ENCODE measurements at regions not wholly inside any gene's neighbourhood (a gene's known extent, or its start where the extent isn't known, plus 50 kb on each side); places are given as distances from the start of the nearest gene placed in this dataset.
A peak's percentile ranks its signal among the peaks of the same experiment; 100 is the strongest.

GRCh38 chr22:27456696-27457503, 344.7 kb downstream of the MN1 start:
- Mint-ChIP-seq H3K27ac (no peak overlapping the region), H3K36me3 (no peaks in the 10 kb centered on the region), H3K27me3 (peaks cover 8 to 18% (median 11%) of the 10 kb centered on the region in 3 donors), H3K9me3 (peaks cover 0 to 9% (median 2%) of the 10 kb centered on the region in 7 donors), H3K4me3 (no peak overlapping the region), H3K4me1 (no peaks in the 10 kb centered on the region)
- no peak for ATAC-seq (ENCODE audit: low read depth in 2 of 2)
- DNase-seq, result no peak

GRCh38 chr22:27459999-27460398, 341.6 kb downstream of the MN1 start:
- H3K36me3 Mint-ChIP-seq, result no peaks in the 10 kb centered on the region
- no peak for DNase-seq
- peak overlapping the region in 1 of 6 donors; percentile 48 for H3K27ac Mint-ChIP-seq
- H3K27me3 Mint-ChIP-seq, result peaks cover 9 to 20% (median 14%) of the 10 kb centered on the region in 3 donors
- peaks cover 0 to 5% (median 2%) of the 10 kb centered on the region in 7 donors for H3K9me3 Mint-ChIP-seq
- peak overlapping the region in 1 of 8 donors; percentile 61 for H3K4me3 Mint-ChIP-seq
- no peaks in the 10 kb centered on the region for H3K4me1 Mint-ChIP-seq
- no peak for ATAC-seq (ENCODE audit: low read depth in 2 of 2)

- Mint-ChIP-seq H3K27ac (no peak overlapping the region), H3K4me1 (no peaks in the 10 kb centered on the region), H3K27me3 (peaks cover 9 to 23% (median 14%) of the 10 kb centered on the region in 3 donors), H3K9me3 (peaks cover 0 to 5% (median 0%) of the 10 kb centered on the region in 7 donors), H3K4me3 (no peak overlapping the region), H3K36me3 (no peaks in the 10 kb centered on the region)
- ATAC-seq (ENCODE audit: low read depth in 2 of 2) (no peak), DNase-seq (no peak)
Measured at GRCh38 chr22:27460591-27461347, 340.8 kb downstream of the MN1 start.

GRCh38 chr22:27461470-27461869, 340.1 kb downstream of the MN1 start:
- H3K4me1 Mint-ChIP-seq, result no peaks in the 10 kb centered on the region

GRCh38 chr22:27462190-27462589, 339.4 kb downstream of the MN1 start:
- Mint-ChIP-seq H3K27me3 (peaks cover 9 to 15% (median 14%) of the 10 kb centered on the region in 3 donors), H3K36me3 (no peaks in the 10 kb centered on the region), H3K4me3 (peak overlapping the region in 1 of 8 donors; percentile 61), H3K4me1 (no peaks in the 10 kb centered on the region), H3K9me3 (peaks cover 0 to 5% (median 0%) of the 10 kb centered on the region in 7 donors), H3K27ac (no peak overlapping the region)
- no peak for ATAC-seq (ENCODE audit: low read depth in 2 of 2)
- DNase-seq, result no peak

More at GRCh38 chr22:27461470-27461869, 340.1 kb downstream of the MN1 start:
- H3K27ac Mint-ChIP-seq, result no peak overlapping the region
- no peak for DNase-seq
- ATAC-seq (ENCODE audit: low read depth in 2 of 2), result no peak
- H3K27me3 Mint-ChIP-seq, result peaks cover 9 to 20% (median 14%) of the 10 kb centered on the region in 3 donors
- peaks cover 0 to 5% (median 0%) of the 10 kb centered on the region in 7 donors for H3K9me3 Mint-ChIP-seq
- no peaks in the 10 kb centered on the region for H3K36me3 Mint-ChIP-seq
- H3K4me3 Mint-ChIP-seq, result no peak overlapping the region

- peaks cover 9 to 15% (median 14%) of the 10 kb centered on the region in 3 donors for H3K27me3 Mint-ChIP-seq
- H3K9me3 Mint-ChIP-seq, result peaks cover 0 to 5% (median 0%) of the 10 kb centered on the region in 7 donors
- H3K4me1 Mint-ChIP-seq, result no peaks in the 10 kb centered on the region
- H3K27ac Mint-ChIP-seq, result no peak overlapping the region
- DNase-seq, result no peak
- no peaks in the 10 kb centered on the region for H3K36me3 Mint-ChIP-seq
- no peak for ATAC-seq (ENCODE audit: low read depth in 2 of 2)
- peak overlapping the region in 1 of 8 donors; percentile 60 for H3K4me3 Mint-ChIP-seq
Measured at GRCh38 chr22:27463121-27463660, 338.4 kb downstream of the MN1 start.

- no peak overlapping the region for H3K27ac Mint-ChIP-seq
- ATAC-seq (ENCODE audit: low read depth in 2 of 2), result no peak
- H3K36me3 Mint-ChIP-seq, result no peaks in the 10 kb centered on the region
- no peaks in the 10 kb centered on the region for H3K4me1 Mint-ChIP-seq
- peaks cover 7 to 10% (median 9%) of the 10 kb centered on the region in 3 donors for H3K27me3 Mint-ChIP-seq
- H3K4me3 Mint-ChIP-seq, result peak overlapping the region in 1 of 8 donors; percentile 48
- peaks cover 0 to 5% (median 0%) of the 10 kb centered on the region in 7 donors for H3K9me3 Mint-ChIP-seq
- DNase-seq, result no peak
Measured at GRCh38 chr22:27466229-27466628, 335.3 kb downstream of the MN1 start.

- Mint-ChIP-seq H3K27me3 (peaks cover 3 to 6% (median 4%) of the 10 kb centered on the region in 3 donors), H3K9me3 (peaks cover 0 to 2% (median 0%) of the 10 kb centered on the region in 7 donors), H3K4me1 (no peaks in the 10 kb centered on the region), H3K4me3 (peak overlapping the region in 1 of 8 donors; percentile 48), H3K36me3 (no peaks in the 10 kb centered on the region), H3K27ac (no peak overlapping the region)
- ATAC-seq (ENCODE audit: low read depth in 2 of 2) (no peak), DNase-seq (no peak)
Measured at GRCh38 chr22:27466778-27467438, 334.6 kb downstream of the MN1 start.

GRCh38 chr22:27467711-27468110, 333.8 kb downstream of the MN1 start:
- no peak overlapping the region for H3K4me3 Mint-ChIP-seq
- H3K4me1 Mint-ChIP-seq, result no peaks in the 10 kb centered on the region
- ATAC-seq (ENCODE audit: low read depth in 2 of 2), result no peak

GRCh38 chr22:27468712-27469111, 332.8 kb downstream of the MN1 start:
- no peak for ATAC-seq (ENCODE audit: low read depth in 2 of 2)
- no peak for DNase-seq
- Mint-ChIP-seq H3K4me3 (no peak overlapping the region), H3K9me3 (no peaks in the 10 kb centered on the region), H3K4me1 (no peaks in the 10 kb centered on the region), H3K27me3 (peaks cover 0 to 4% (median 0%) of the 10 kb centered on the region in 3 donors), H3K36me3 (no peaks in the 10 kb centered on the region), H3K27ac (no peak overlapping the region)

More at GRCh38 chr22:27467711-27468110, 333.8 kb downstream of the MN1 start:
- Mint-ChIP-seq H3K27me3 (peaks cover 0 to 4% (median 0%) of the 10 kb centered on the region in 3 donors), H3K27ac (no peak overlapping the region), H3K9me3 (no peaks in the 10 kb centered on the region), H3K36me3 (no peaks in the 10 kb centered on the region)
- DNase-seq, result no peak

GRCh38 chr22:27470169-27470772, 331.3 kb downstream of the MN1 start:
- no peaks in the 10 kb centered on the region for H3K36me3 Mint-ChIP-seq
- H3K4me1 Mint-ChIP-seq, result no peaks in the 10 kb centered on the region
- H3K9me3 Mint-ChIP-seq, result no peaks in the 10 kb centered on the region
- ATAC-seq (ENCODE audit: low read depth in 2 of 2), result no peak
- peaks cover 0 to 2% (median 0%) of the 10 kb centered on the region in 3 donors for H3K27me3 Mint-ChIP-seq
- DNase-seq, result no peak
- H3K27ac Mint-ChIP-seq, result no peak overlapping the region
- H3K4me3 Mint-ChIP-seq, result no peak overlapping the region

GRCh38 chr22:27472975-27473374, 328.6 kb downstream of the MN1 start:
- no peak overlapping the region for H3K4me3 Mint-ChIP-seq
- H3K4me1 Mint-ChIP-seq, result no peaks in the 10 kb centered on the region
- no peak for ATAC-seq (ENCODE audit: low read depth in 2 of 2)
- no peaks in the 10 kb centered on the region for H3K27me3 Mint-ChIP-seq
- DNase-seq, result no peak
- H3K9me3 Mint-ChIP-seq, result peaks cover 0 to 2% (median 0%) of the 10 kb centered on the region in 7 donors
- no peak overlapping the region for H3K27ac Mint-ChIP-seq
- H3K36me3 Mint-ChIP-seq, result no peaks in the 10 kb centered on the region

- ATAC-seq (ENCODE audit: low read depth in 2 of 2), result no peak
- no peaks in the 10 kb centered on the region for H3K27me3 Mint-ChIP-seq
Measured at GRCh38 chr22:27473533-27473932, 328.0 kb downstream of the MN1 start.

More at GRCh38 chr22:27473533-27473932, 328.0 kb downstream of the MN1 start:
- Mint-ChIP-seq H3K9me3 (peaks cover 0 to 4% (median 0%) of the 10 kb centered on the region in 7 donors), H3K4me1 (no peaks in the 10 kb centered on the region), H3K27ac (no peak overlapping the region), H3K4me3 (no peak overlapping the region), H3K36me3 (no peaks in the 10 kb centered on the region)
- no peak for DNase-seq
